Activated CD8-positive, alpha-beta T cell treated with anti-CD3 and anti-CD28 coated beads for 36 hours (primary cell): ENCODE measurements at regions not wholly inside any gene's neighbourhood (a gene's known extent, or its start where the extent isn't known, plus 50 kb on each side); places are given as distances from the start of the nearest gene placed in this dataset.

ENCODE experiments used
- ATAC-seq: fragments of 200-7000 bp; cut with Tn5 transposase; one replicate; pipeline ENCODE4 v1.10.0; 2021; ENCODE audit warnings: mild to moderate bottlenecking, moderate library complexity
- CTCF ChIA-PET: fragments of 350-600 bp; sonication (Branson Sonifier 250); formaldehyde crosslinking; loops from one replicate; lab custom pipeline; 2021; ENCODE audit warnings: antibody characterized with exemption; lab: Charles Lee
- POLR2A ChIA-PET: fragments of 350-600 bp; sonication (Branson Sonifier 250); formaldehyde crosslinking; loops from one replicate; lab custom pipeline; 2021; ENCODE audit warnings: antibody characterized with exemption; lab: Charles Lee
- DNase-seq: peaks from one replicate; pipeline ENCODE4 v3.0.0-alpha.2; 2020
- H3K27ac Mint-ChIP-seq: one replicate; pipeline ENCODE4 v1.8.0; 2021; ENCODE audit warnings: mild to moderate bottlenecking, mixed read lengths
- H3K27me3 Mint-ChIP-seq: one replicate; pipeline ENCODE4 v1.8.0; 2021; ENCODE audit warnings: mixed read lengths
- H3K36me3 Mint-ChIP-seq: one replicate; pipeline ENCODE4 v1.8.0; 2021; ENCODE audit warnings: low read depth, mixed read lengths
- H3K4me1 Mint-ChIP-seq: one replicate; pipeline ENCODE4 v1.8.0; 2021; ENCODE audit warnings: low read depth, mixed read lengths
- H3K4me3 Mint-ChIP-seq: one replicate; pipeline ENCODE4 v1.8.0; 2021; ENCODE audit warnings: mild to moderate bottlenecking, moderate library complexity, mixed read lengths
- H3K9me3 Mint-ChIP-seq: one replicate; pipeline ENCODE4 v1.8.0; 2021; ENCODE audit warnings: mixed read lengths
- CTCF ChIP-seq: fragments of 200-600 bp; IDR thresholded peaks from one replicate; pipeline ENCODE4 v1.8.0; 2022; ENCODE audit warnings: antibody characterized with exemption, mild to moderate bottlenecking
- intact Hi-C: fragments of 100-400 bp; cut with micrococcal nuclease; formaldehyde crosslinking; loops from one replicate; pipeline ENCODE4 v1.10.0; 2022

GRCh38 chr6:155519176-155519738 is 63.6 kb upstream of the NOX3 start:
- intact Hi-C loops = no loop called here
- CTCF ChIA-PET = no interaction called here

GRCh38 chr6:155517294-155517693 is 61.7 kb upstream of the NOX3 start:
- H3K4me1 Mint-ChIP-seq = peaks cover 7% of the 10 kb centered on the region
- ChIA-PET CTCF (interaction anchor here (1.3 kb wide), 1 partner anchor 11 kb away, joined by 3 read pairs; no protein-coding TSS in a partner anchor), POLR2A (interaction anchor here (1.3 kb wide), 1 partner anchor 188 kb away, joined by 4 read pairs; no protein-coding TSS in a partner anchor)
- H3K36me3 Mint-ChIP-seq = no peaks in the 10 kb centered on the region
- no peak overlapping the region for H3K27ac Mint-ChIP-seq
- intact Hi-C loops = no loop called here
- H3K9me3 Mint-ChIP-seq = no peaks in the 10 kb centered on the region
- ATAC-seq (no peak), DNase-seq (no peak)
- no peak for TF ChIP-seq CTCF
- peaks cover 1% of the 10 kb centered on the region for H3K27me3 Mint-ChIP-seq
- H3K4me3 Mint-ChIP-seq = no peak overlapping the region

More at GRCh38 chr6:155519176-155519738, 63.6 kb upstream of the NOX3 start:
- POLR2A ChIA-PET = no interaction called here
- Mint-ChIP-seq H3K4me1 (peaks cover 15% of the 10 kb centered on the region), H3K36me3 (no peaks in the 10 kb centered on the region), H3K9me3 (no peaks in the 10 kb centered on the region), H3K27me3 (peaks cover 1% of the 10 kb centered on the region), H3K27ac (no peak overlapping the region), H3K4me3 (no peak overlapping the region)
- no peak for DNase-seq
- ATAC-seq = no peak
- no peak for TF ChIP-seq CTCF

- CTCF ChIA-PET = interaction anchor here (0.6 to 1.6 kb wide), 5 partner anchors 10 to 184 kb away, joined by 3 read pairs; no protein-coding TSS in a partner anchor
- POLR2A ChIA-PET = no interaction called here
- DNase-seq = peak; percentile 19
Observed at GRCh38 chr6:155510879-155511278, 55.2 kb upstream of the NOX3 start.

GRCh38 chr6:155509743-155510475 is 54.3 kb upstream of the NOX3 start:
- intact Hi-C loops = loop anchor here (5.0 kb wide), 1 partner anchor 93 kb away; no protein-coding TSS in a partner anchor
- no peaks in the 10 kb centered on the region for H3K9me3 Mint-ChIP-seq
- ChIA-PET CTCF (no interaction called here), POLR2A (interaction anchor here (0.7 kb wide), 1 partner anchor 17 kb away, joined by 4 read pairs; no protein-coding TSS in a partner anchor)
- no peak for TF ChIP-seq CTCF
- no peaks in the 10 kb centered on the region for H3K27me3 Mint-ChIP-seq
- peaks cover 21% of the 10 kb centered on the region for H3K4me1 Mint-ChIP-seq
- no peak for ATAC-seq
- H3K27ac Mint-ChIP-seq = peak overlapping the region; percentile 81
- no peak for DNase-seq
- H3K36me3 Mint-ChIP-seq = no peaks in the 10 kb centered on the region
- H3K4me3 Mint-ChIP-seq = no peak overlapping the region

More at GRCh38 chr6:155510879-155511278, 55.2 kb upstream of the NOX3 start:
- Mint-ChIP-seq H3K36me3 (no peaks in the 10 kb centered on the region), H3K4me3 (no peak overlapping the region), H3K27me3 (no peaks in the 10 kb centered on the region), H3K9me3 (no peaks in the 10 kb centered on the region), H3K4me1 (peaks cover 21% of the 10 kb centered on the region), H3K27ac (peak overlapping the region; percentile 81)
- ATAC-seq = peak; percentile 96
- no peak for TF ChIP-seq CTCF
- intact Hi-C loops = loop anchor here (5.0 kb wide), 1 partner anchor 94 kb away; no protein-coding TSS in a partner anchor

GRCh38 chr6:155505608-155505989 is 50.0 kb upstream of the NOX3 start:
- peaks cover 3% of the 10 kb centered on the region for H3K36me3 Mint-ChIP-seq
- intact Hi-C loops = no loop called here
- TF ChIP-seq CTCF = no peak
- ChIA-PET CTCF (interaction anchor here (1.1 to 1.5 kb wide), 2 partner anchors 10 to 16 kb away, joined by 3 to 4 read pairs; no protein-coding TSS in a partner anchor), POLR2A (no interaction called here)
- no peaks in the 10 kb centered on the region for H3K27me3 Mint-ChIP-seq
- no peak for DNase-seq
- H3K4me3 Mint-ChIP-seq = no peak overlapping the region
- no peak overlapping the region for H3K27ac Mint-ChIP-seq
- H3K4me1 Mint-ChIP-seq = peaks cover 8% of the 10 kb centered on the region
- no peak for ATAC-seq
- peaks cover 5% of the 10 kb centered on the region for H3K9me3 Mint-ChIP-seq
